ENCODE measurements at regions not wholly inside any gene's neighbourhood (a gene's known extent, or its start where the extent isn't known, plus 50 kb on each side); places are given as distances from the start of the nearest gene placed in this dataset.
A peak's percentile ranks its signal among the peaks of the same experiment; 100 is the strongest.

GRCh38 chr10:31594347-31594873 lies 275.4 kb downstream of the ZEB1 start:
- Histone ChIP-seq H3K4me3 (no peak overlapping the region), H3K27ac (ENCODE audit: low read depth) (no peak overlapping the region), H3K36me3 (ENCODE audit: insufficient read depth) (no peaks in the 10 kb centered on the region), H3K79me2 (replicated peaks; ENCODE audit: insufficient read depth) (no peaks in the 10 kb centered on the region), H2AFZ (peak overlapping the region; percentile 63; the same call in 1 of the 2 replicates), H3K9me2 (ENCODE audit: insufficient read depth) (peaks cover 9% of the 10 kb centered on the region; the same call in 1 of the 2 replicates), H3K4me1 (ENCODE audit: insufficient read depth) (no peaks in the 10 kb centered on the region), H3F3A (replicated peaks; ENCODE audit: low read depth) (no peaks in the 10 kb centered on the region), H3K4me2 (no peak overlapping the region), H3K27me3 (ENCODE audit: insufficient read depth) (no peaks in the 10 kb centered on the region), H4K20me1 (replicated peaks; ENCODE audit: insufficient read depth) (no peaks in the 10 kb centered on the region)
- Mint-ChIP-seq H3K4me3 (no peak overlapping the region), H3K4me1 (peaks cover 10% of the 10 kb centered on the region), H3K9me3 (peaks cover 5% of the 10 kb centered on the region; the same call in 1 of the 3 replicates), H3K36me3 (ENCODE audit: low read depth) (no peaks in the 10 kb centered on the region; the same call in 2 of the 3 replicates), H3K27ac (no peak overlapping the region), H3K27me3 (ENCODE audit: insufficient read depth, low read depth, poor library complexity) (no peaks in the 10 kb centered on the region)
- peak; percentile 44 for ATAC-seq
- no peak for DNase-seq (ENCODE audit: low spot score)
- no peak for TF ChIP-seq CREB1 (CRISPR knock-in tag; IDR thresholded peaks at IDR 0.05; ENCODE audit: low read depth)

- H3F3A ChIP-seq (replicated peaks; ENCODE audit: low read depth): no peaks in the 10 kb centered on the region
- no peak overlapping the region for H3K4me3 ChIP-seq
- no peaks in the 10 kb centered on the region for H3K4me1 ChIP-seq (ENCODE audit: insufficient read depth)
- H3K4me2 ChIP-seq: no peak overlapping the region
- no peaks in the 10 kb centered on the region for H3K79me2 ChIP-seq (replicated peaks; ENCODE audit: insufficient read depth)
- H3K27ac ChIP-seq (ENCODE audit: low read depth): no peak overlapping the region
- ATAC-seq: no peak
- H3K27me3 Mint-ChIP-seq (ENCODE audit: insufficient read depth, low read depth, poor library complexity): no peaks in the 10 kb centered on the region
- H3K4me3 Mint-ChIP-seq: no peak overlapping the region
- H3K36me3 ChIP-seq (ENCODE audit: insufficient read depth): no peaks in the 10 kb centered on the region
- H3K9me3 Mint-ChIP-seq: peaks cover 5% of the 10 kb centered on the region; the same call in 1 of the 3 replicates
- H3K9me2 ChIP-seq (ENCODE audit: insufficient read depth): peaks cover 4% of the 10 kb centered on the region; the same call in 1 of the 2 replicates
- no peaks in the 10 kb centered on the region for H3K27me3 ChIP-seq (ENCODE audit: insufficient read depth)
- peaks cover 10% of the 10 kb centered on the region for H3K4me1 Mint-ChIP-seq
- H3K27ac Mint-ChIP-seq: no peak overlapping the region
- no peaks in the 10 kb centered on the region; the same call in 2 of the 3 replicates for H3K36me3 Mint-ChIP-seq (ENCODE audit: low read depth)
- no peak for DNase-seq (ENCODE audit: low spot score)
- H4K20me1 ChIP-seq (replicated peaks; ENCODE audit: insufficient read depth): no peaks in the 10 kb centered on the region
- H2AFZ ChIP-seq: no peak overlapping the region
- TF ChIP-seq NANOG (IDR thresholded peaks at IDR 0.05; ENCODE audit: borderline replicate concordance): no peak
- no peak for TF ChIP-seq JUNB (IDR thresholded peaks at IDR 0.05; ENCODE audit: unreplicated experiment)
- no peak for TF ChIP-seq REST (IDR thresholded peaks at IDR 0.05; ENCODE audit: unreplicated experiment)
- TF ChIP-seq ETS1 (IDR thresholded peaks at IDR 0.05): no peak
- TF ChIP-seq CTCF (conservative IDR thresholded peaks at IDR 0.05; ENCODE audit: low read depth in 2 of 2): no peak
- TF ChIP-seq ZNF331 (CRISPR knock-in tag; IDR thresholded peaks at IDR 0.05; ENCODE audit: low read depth): no peak
- no peak for TF ChIP-seq EZH2 (IDR thresholded peaks at IDR 0.05; ENCODE audit: low read depth, unreplicated experiment)
- TF ChIP-seq POLR2AphosphoS5 (IDR thresholded peaks at IDR 0.05; ENCODE audit: low read depth): no peak
- no peak for TF ChIP-seq STAT1 (IDR thresholded peaks at IDR 0.05; ENCODE audit: unreplicated experiment)
- no peak for TF ChIP-seq EZH2phosphoT487 (IDR thresholded peaks at IDR 0.05; ENCODE audit: unreplicated experiment)
- TF ChIP-seq CREB1 (CRISPR knock-in tag; IDR thresholded peaks at IDR 0.05; ENCODE audit: low read depth): no peak
- no peak for TF ChIP-seq ZNF114 (CRISPR knock-in tag; IDR thresholded peaks at IDR 0.05)
Measured at GRCh38 chr10:31593124-31593523, 274.1 kb downstream of the ZEB1 start.

Measured in GM23338 (cell line).